Type B pancreatic cell (in vitro differentiated cells): ENCODE measurements at regions not wholly inside any gene's neighbourhood (a gene's known extent, or its start where the extent isn't known, plus 50 kb on each side); places are given as distances from the start of the nearest gene placed in this dataset.

Experiments
- DNase-seq: peaks from one replicate; pipeline ENCODE4 v3.0.0; 2021; ENCODE audit warnings: mixed read lengths; ENCODE audit not compliant: unreplicated experiment; ENCODE audit errors: extremely low spot score
- H3K27ac Mint-ChIP-seq: 2 replicates; pipeline ENCODE4 v1.8.0; 2021; ENCODE audit warnings: mild to moderate bottlenecking, mixed read lengths
- H3K27me3 Mint-ChIP-seq: 2 replicates; pipeline ENCODE4 v1.8.0; 2021; ENCODE audit warnings: mixed read lengths
- H3K36me3 Mint-ChIP-seq: 2 replicates; pipeline ENCODE4 v1.8.0; 2021; ENCODE audit warnings: mixed read lengths
- H3K4me1 Mint-ChIP-seq: one replicate; pipeline ENCODE4 v1.8.0; 2021; ENCODE audit warnings: mixed read lengths; ENCODE audit not compliant: unreplicated experiment
- H3K4me3 Mint-ChIP-seq: 2 replicates; pipeline ENCODE4 v1.8.0; 2021; ENCODE audit warnings: mild to moderate bottlenecking, mixed read lengths
- H3K9me3 Mint-ChIP-seq: 2 replicates; pipeline ENCODE4 v1.8.0; 2021; ENCODE audit warnings: mixed read lengths
- TF ChIP-seq, protein P1 (sequence below): fragments of 200-600 bp; sonication (generic); conservative IDR thresholded peaks from 2 replicates; pipeline ENCODE4 v1.5.0; 2021; ENCODE audit warnings: antibody characterized with exemption, mild to moderate bottlenecking

DNA sequence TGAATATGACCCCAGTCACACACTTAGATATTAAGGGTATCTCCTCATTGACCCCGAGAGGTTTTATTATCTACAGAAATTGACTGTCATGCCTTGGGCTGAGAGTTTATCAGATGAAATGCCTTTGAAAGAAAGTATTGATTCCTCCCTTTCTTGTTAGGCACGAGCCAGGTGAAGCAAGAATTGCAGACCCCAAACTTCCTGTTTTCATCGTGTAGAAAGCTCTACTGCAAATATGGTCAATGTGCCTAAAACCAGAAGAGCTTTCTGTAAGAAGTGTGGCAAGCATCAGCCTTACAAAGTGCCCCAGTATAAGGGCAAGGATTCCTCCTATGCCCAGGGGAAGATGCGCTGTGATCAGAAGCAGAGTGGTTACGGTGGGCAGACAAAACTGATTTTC lies 143.9 kb upstream of the FUT8 start:
- TF ChIP-seq, protein P1, sequence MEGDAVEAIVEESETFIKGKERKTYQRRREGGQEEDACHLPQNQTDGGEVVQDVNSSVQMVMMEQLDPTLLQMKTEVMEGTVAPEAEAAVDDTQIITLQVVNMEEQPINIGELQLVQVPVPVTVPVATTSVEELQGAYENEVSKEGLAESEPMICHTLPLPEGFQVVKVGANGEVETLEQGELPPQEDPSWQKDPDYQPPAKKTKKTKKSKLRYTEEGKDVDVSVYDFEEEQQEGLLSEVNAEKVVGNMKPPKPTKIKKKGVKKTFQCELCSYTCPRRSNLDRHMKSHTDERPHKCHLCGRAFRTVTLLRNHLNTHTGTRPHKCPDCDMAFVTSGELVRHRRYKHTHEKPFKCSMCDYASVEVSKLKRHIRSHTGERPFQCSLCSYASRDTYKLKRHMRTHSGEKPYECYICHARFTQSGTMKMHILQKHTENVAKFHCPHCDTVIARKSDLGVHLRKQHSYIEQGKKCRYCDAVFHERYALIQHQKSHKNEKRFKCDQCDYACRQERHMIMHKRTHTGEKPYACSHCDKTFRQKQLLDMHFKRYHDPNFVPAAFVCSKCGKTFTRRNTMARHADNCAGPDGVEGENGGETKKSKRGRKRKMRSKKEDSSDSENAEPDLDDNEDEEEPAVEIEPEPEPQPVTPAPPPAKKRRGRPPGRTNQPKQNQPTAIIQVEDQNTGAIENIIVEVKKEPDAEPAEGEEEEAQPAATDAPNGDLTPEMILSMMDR: no peak
- Mint-ChIP-seq H3K27me3 (no peaks in the 10 kb centered on the region), H3K4me1 (no peaks in the 10 kb centered on the region), H3K9me3 (no peaks in the 10 kb centered on the region), H3K4me3 (no peak overlapping the region), H3K27ac (no peak overlapping the region), H3K36me3 (no peaks in the 10 kb centered on the region)
- no peak for DNase-seq

- no peak overlapping the region for H3K27ac Mint-ChIP-seq
- TF ChIP-seq, protein P1: no peak
- H3K27me3 Mint-ChIP-seq: no peaks in the 10 kb centered on the region
- H3K4me1 Mint-ChIP-seq: no peaks in the 10 kb centered on the region
- H3K4me3 Mint-ChIP-seq: no peak overlapping the region
- no peaks in the 10 kb centered on the region for H3K9me3 Mint-ChIP-seq
- DNase-seq: no peak
- H3K36me3 Mint-ChIP-seq: no peaks in the 10 kb centered on the region
Measured at GRCh38 chr14:65269732-65270131, 142.8 kb upstream of the FUT8 start.

GRCh38 chr14:65277027-65277426 lies 135.5 kb upstream of the FUT8 start:
- Mint-ChIP-seq H3K4me3 (no peak overlapping the region), H3K36me3 (no peaks in the 10 kb centered on the region), H3K27me3 (no peaks in the 10 kb centered on the region), H3K4me1 (peaks cover 10% of the 10 kb centered on the region), H3K9me3 (no peaks in the 10 kb centered on the region), H3K27ac (no peak overlapping the region)
- TF ChIP-seq, protein P1: no peak
- DNase-seq: no peak

- peaks cover 16% of the 10 kb centered on the region for H3K4me1 Mint-ChIP-seq
- H3K27me3 Mint-ChIP-seq: no peaks in the 10 kb centered on the region
- TF ChIP-seq, protein P1: no peak
- H3K36me3 Mint-ChIP-seq: no peaks in the 10 kb centered on the region
- H3K4me3 Mint-ChIP-seq: no peak overlapping the region
- H3K27ac Mint-ChIP-seq: no peak overlapping the region
- DNase-seq: no peak
- H3K9me3 Mint-ChIP-seq: no peaks in the 10 kb centered on the region
Measured at GRCh38 chr14:65277580-65278270, 134.8 kb upstream of the FUT8 start.

DNA sequence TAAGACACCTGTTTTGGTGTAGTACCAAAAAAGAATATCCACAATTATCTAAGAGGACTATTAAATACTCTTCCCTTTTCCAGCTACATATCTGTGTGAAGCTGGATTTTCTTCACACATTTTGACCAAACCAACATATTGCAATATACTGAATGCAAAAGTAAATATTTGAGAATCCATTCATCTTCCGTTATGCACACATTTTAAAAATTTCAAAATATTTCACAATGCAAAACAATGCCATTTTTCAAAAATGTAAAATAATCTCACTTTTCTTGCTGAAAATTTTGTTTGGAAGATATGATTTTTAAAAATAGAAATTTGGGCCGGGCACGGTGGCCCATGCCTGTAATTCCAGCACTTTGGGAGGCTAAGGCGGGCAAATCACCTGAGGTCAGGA lies 133.9 kb upstream of the FUT8 start:
- no peak for DNase-seq
- no peak overlapping the region for H3K4me3 Mint-ChIP-seq
- H3K27ac Mint-ChIP-seq: no peak overlapping the region
- no peaks in the 10 kb centered on the region for H3K36me3 Mint-ChIP-seq
- H3K4me1 Mint-ChIP-seq: peaks cover 21% of the 10 kb centered on the region
- no peaks in the 10 kb centered on the region for H3K27me3 Mint-ChIP-seq
- no peaks in the 10 kb centered on the region for H3K9me3 Mint-ChIP-seq
- TF ChIP-seq, protein P1: no peak

DNA sequence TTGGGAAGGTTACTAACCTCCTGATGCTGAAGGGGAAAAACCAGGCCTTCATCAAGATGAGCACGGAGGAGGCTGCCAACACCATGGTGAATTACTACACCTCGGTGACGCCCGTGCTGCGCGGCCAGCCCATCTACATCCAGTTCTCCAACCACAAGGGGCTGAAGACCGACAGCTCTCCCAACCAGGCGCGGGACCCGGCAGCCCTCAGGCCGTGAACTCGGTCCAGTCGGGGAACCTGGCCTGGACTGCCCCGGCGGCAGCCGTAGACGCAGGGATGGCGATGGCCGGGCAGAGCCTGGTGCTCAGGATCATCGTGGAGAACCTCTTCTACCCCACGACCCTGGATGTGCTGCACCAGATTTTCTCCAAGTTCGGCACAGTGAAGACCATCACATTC lies 133.0 kb upstream of the FUT8 start:
- peaks cover 21% of the 10 kb centered on the region for H3K4me1 Mint-ChIP-seq
- H3K4me3 Mint-ChIP-seq: no peak overlapping the region
- TF ChIP-seq, protein P1: no peak
- H3K27me3 Mint-ChIP-seq: no peaks in the 10 kb centered on the region
- H3K9me3 Mint-ChIP-seq: no peaks in the 10 kb centered on the region
- no peak for DNase-seq
- no peaks in the 10 kb centered on the region for H3K36me3 Mint-ChIP-seq
- no peak overlapping the region for H3K27ac Mint-ChIP-seq
